NOMO-1 (cell line): ENCODE measurements at regions not wholly inside any gene's neighbourhood (a gene's known extent, or its start where the extent isn't known, plus 50 kb on each side); places are given as distances from the start of the nearest gene placed in this dataset.
"Not testable (repeated sequence)": the region's sequence is repeated elsewhere in the genome, so short reads cannot be mapped to it uniquely, and the experiment has no call there.

ENCODE experiments used
- DNase-seq, 2 experiments: peaks; one replicate each; lab custom pipeline; 2025; ENCODE audit not compliant: unreplicated experiment in 2 of 2; lab: John Stamatoyannopoulos, UW

GRCh38 chr16:29153307-29153706, 168.5 kb downstream of the LAT start:
- DNase-seq, result not testable (repeated sequence)

DNA sequence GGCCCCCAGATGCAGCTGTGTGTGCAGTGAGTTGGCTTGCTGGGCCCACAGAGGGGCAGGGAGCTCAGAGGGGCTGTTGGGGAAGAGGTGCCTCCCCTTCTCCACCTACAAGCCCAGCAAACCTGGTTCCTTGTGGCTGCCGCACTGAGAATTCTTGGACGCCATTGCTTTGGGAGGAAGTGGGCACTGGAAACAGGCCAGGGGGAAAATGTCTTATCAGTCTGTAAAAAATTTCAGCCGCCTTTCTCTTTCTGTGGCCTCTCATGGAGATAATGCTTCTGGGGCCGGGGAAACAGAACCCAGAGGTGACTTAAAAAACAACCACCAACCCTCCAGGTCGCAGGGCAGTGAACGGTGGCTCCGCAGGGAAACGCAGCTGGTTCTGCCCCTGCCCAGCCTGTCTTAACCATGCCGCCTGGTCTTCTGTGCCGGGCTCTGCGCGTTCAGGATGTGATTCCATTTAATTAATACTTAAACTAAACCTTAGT, 167.7 kb downstream of the LAT start:
- DNase-seq, result not testable (repeated sequence)

GRCh38 chr16:29151317-29151716, 166.5 kb downstream of the LAT start:
- DNase-seq, result no peak

- not testable (repeated sequence) for DNase-seq
Observed at GRCh38 chr16:29149912-29150311, 165.1 kb downstream of the LAT start.

DNA sequence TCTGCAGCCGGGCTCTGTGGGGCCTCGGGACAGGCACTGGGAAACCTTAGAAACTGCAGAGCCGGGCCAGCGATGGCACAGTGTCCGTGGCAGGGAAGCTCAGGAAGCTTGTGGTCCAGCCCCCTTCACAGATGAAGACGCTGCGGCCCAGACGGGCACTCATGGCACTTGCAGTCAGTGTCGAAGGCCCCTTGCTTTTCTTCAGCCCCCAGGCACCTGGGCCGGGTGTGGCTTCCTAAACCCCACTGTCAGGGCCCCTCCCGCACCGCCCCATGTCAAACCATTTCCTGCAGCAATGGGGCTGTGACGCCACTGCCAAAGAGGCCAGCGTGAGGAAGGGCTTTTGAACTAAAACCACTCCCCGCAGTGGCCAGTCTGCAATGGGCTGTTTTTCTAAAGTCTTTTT, 164.0 kb downstream of the LAT start:
- no peak for DNase-seq

DNA sequence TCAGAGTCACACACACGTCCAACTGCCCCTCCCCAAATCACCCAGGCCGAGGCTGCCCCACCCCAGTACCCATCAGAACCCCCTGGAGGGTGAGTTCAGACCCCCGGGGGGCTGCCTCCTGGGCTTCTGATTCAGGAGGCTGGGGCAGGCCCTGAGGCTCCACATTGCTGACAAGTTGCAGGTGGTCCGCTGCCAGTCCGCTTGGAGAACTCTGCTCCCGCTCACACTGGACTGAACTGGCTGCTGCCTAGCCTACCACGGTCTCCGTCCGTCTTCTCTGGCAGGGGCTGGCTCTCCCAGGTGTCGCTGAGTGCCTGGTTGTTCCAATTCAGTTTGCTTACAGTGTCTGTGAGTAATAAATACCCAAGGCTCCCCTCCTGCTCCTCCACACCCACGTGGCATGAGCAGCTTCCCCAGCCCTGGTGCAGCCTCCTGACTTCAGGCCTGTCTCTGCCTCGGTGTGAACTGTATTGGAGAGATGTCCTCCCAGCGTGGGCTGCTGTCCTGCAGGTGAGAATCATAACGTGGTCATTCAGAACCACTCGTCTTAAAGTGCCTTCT, 163.4 kb downstream of the LAT start:
- DNase-seq, result no peak

- DNase-seq, result not testable (repeated sequence)
Observed at GRCh38 chr16:29147710-29148109, 162.9 kb downstream of the LAT start.

- DNase-seq, result not testable (repeated sequence)
Observed at GRCh38 chr16:29146808-29147643, 162.2 kb downstream of the LAT start.

- DNase-seq, result no peak
Observed at GRCh38 chr16:29146266-29146665, 161.4 kb downstream of the LAT start.

- not testable (repeated sequence) for DNase-seq
Observed at GRCh38 chr16:29145486-29146225, 160.8 kb downstream of the LAT start.

DNA sequence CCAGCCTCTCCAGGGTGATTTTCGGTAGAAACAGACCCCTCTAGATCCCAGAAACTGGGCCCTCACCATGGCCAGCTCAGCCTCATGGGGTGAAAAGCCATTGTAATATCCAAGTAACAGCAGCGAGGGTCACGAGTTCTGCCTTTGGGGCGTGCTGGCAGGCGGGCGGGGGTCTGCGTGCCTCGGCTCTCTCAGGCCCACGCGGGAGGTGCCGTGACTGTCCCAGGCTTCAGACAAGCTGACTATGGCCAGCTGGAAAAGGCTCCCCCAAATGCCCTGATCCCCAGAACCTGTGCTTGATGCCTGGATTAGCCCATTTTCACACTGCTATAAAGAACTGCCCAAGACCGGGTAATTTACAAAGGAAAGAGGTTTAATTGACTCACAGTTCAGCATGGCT, 160.2 kb downstream of the LAT start:
- DNase-seq, result not testable (repeated sequence)

GRCh38 chr16:29144669-29145062, 159.8 kb downstream of the LAT start:
- not testable (repeated sequence) for DNase-seq

DNA sequence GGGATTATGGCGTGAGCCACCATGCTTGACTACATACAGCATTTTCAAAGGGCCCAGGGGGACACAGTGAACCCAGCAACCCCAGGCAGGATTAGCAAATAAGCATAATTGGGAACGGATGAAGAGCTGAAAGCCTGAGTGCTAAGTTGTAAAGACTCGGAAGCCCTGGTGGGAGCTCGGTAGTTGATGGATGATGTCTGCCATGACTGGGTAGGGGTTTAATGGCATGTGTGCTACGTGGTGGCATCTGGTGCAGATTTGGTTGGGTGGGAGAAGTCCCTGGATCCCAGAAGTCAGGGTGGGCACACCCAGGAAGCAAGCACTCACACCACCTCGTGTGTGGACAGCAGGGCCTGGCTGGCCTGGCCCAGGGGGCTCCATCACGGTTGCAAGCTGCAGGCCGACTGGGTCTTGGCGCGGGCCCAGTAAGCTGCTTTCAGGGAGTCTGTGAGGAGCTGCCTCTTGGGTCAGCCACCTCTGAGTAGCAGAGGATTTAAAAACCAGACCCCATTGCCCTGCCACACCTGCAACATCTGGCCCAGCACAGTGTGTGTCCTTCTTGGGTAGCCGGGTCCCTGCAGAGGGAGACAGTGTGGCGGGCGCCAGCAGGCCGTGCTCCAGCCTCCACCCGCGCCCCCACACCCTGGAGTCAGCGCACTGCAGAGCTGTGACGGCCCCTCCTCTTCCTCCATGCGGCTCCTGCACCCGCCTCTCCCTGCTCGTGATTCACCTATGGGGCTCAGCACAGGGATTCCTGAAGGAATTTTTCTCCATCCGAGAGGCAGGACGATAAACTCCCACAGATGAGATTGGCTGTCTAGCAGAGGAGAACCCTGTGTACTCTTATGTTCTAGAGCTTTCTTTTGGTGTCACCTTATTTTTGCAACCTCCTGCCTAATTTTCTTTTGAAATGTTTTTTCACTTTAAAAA, 159.2 kb downstream of the LAT start:
- DNase-seq, result not testable (repeated sequence)

DNA sequence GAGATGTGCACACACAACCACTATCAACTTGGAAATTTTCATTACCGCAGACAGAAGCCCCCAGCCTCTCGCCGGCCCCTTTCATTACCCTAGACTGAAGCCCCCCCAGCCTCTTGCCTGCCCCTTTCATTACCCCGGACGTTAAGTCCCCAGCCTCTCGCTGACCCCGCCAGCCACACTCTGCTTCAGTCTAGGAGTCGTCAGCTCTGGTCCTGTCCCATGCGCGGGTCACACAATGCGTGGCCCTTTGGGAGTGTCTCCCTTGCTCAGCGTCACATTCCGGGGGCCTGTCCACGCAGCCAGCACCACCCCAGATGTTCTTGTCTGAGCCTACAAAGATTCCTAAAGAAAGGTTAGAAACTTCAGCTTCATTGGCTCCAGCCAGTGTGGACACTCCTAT, 157.7 kb downstream of the LAT start:
- DNase-seq, result not testable (repeated sequence)

DNA sequence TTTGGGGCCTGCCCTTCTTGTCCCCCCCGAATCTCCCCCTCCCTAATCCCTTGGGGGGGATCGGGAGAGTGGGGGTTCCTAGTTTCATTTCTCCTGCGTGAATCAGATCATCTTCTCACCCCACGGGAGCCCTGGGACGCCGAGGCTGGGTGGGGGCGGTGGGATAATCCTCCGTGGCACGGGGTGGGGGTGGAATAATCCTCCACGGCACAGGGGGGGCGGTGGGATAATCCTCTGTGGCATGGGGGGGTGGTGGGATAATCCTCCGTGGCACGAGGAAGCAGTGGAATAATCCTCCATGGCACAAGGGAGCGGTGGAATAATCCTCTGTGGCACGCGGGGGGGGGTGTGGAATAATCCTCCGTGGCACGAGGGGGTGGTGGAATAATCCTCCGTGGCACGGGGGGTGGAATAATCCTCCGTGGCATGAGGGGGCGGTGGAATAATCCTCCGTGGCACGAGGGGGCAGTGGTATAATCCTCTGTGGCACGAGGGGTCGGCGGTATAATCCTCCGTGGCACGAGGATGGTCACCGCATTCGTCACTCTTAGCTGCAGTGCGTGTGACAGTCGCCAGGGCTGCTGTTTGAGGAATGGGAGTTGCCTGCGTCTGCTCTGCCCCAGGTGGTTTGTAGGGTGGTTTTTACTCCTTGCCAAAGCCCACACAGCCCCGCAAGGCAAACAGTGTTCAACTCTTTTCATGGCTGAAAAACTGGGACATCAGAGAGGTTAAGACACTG, 156.9 kb downstream of the LAT start:
- DNase-seq, result no peak

- DNase-seq, result not testable (repeated sequence)
Observed at GRCh38 chr16:29141121-29141520, 156.3 kb downstream of the LAT start.

DNA sequence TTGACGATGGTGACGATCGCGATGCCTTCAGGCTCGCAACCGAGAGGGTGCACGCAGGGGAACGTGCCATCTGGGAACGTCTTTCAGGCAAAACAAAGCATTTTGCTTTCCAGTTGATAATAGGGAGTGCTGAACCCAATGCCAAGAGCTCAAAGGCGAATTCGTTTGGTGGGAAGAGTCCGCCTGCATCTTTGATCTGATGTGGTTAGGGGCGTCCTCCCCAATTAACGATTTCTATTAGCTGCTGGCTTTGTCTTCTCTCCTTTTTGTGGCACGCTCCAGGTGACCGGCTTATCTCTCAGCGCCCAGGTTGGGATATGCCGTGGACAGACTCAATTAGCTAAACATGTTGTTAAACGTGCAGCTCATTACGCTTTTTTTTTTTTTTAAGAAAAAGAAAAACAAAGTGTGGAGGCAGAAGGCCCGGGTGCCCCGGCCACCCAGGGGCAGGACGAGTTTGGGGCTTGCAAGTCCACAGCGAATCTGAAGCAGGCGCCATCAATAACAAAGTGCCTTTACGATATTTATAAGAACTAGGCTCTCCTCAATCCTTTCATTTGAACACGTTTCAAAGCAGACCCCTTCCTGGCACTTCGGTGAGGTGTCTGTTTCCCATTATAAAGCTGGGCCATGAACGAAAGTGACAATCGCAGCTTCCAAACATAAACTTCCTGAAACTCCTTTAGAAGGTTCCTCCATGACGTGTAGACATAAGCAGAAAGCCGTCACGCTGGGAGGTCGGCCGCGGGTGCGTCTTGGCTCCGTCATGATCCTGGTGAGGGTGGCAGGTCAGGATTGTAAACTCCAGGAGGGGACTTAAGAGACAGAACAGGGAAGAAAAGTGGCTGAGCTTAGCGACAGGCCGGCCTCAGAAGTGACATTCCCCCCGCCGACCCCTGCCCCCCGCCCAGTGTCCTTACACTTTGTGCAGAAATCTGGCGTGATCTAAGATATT, 155.3 kb downstream of the LAT start:
- DNase-seq, result not testable (repeated sequence)

DNA sequence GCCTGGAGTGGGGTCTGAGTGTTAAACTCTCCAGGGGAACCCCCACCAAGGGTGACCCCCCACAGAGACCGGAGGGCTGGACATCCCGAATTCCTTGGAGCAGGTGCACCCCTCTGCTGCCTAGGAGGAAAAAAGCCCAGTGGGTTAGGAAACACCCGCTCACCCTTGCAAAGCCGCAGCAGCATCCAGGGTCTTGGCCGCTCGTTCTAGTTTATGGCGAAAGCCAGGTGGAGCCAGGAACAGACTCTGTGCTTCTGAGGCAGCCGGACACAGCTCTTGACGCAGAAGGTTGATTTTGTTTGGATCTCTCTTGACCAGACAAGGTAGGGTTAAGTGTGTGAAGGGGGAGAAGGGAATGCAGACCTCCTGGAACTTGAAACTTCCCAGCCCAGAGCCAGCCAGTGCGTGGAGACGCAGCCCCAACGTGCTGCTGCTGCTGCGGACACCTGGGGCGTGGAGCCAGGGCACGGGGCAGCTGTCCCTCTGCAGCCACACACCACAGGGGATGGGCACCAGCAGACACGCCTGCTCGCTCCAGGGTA, 154.5 kb downstream of the LAT start:
- no peak for DNase-seq
